Caco-2 (cell line): ENCODE measurements at regions not wholly inside any gene's neighbourhood (a gene's known extent, or its start where the extent isn't known, plus 50 kb on each side); places are given as distances from the start of the nearest gene placed in this dataset.

Source experiments
- BruUV-seq: library from RNA; stranded (reverse); fragments of 400-500 nt; replicated peaks from 2 replicates; lab custom pipeline; 2021; lab: Mats Ljungman, UMichigan
- CTCF ChIA-PET: fragments of 300-600 bp; sonication (Branson Sonifier 250); formaldehyde crosslinking; loops from one replicate; lab custom pipeline; 2022; ENCODE audit warnings: antibody characterized with exemption; lab: Charles Lee
- POLR2A ChIA-PET: fragments of 300-600 bp; sonication (Branson Sonifier 250); formaldehyde crosslinking; loops from one replicate; lab custom pipeline; 2022; ENCODE audit warnings: antibody characterized with exemption; lab: Charles Lee
- DNase-seq, 2 experiments: peaks; one replicate each; pipeline versions ENCODE4 v3.0.0 to v3.0.0-alpha.2; 2020 to 2022
- H3K27me3 ChIP-seq: replicated peaks from 2 replicates; pipeline ENCODE4 v1.6.0; 2011; ENCODE audit warnings: low read length; ENCODE audit not compliant: control insufficient read depth, insufficient read depth
- H3K36me3 ChIP-seq: 2 replicates; pipeline ENCODE4 v1.5.1; 2011; ENCODE audit warnings: low read length; ENCODE audit not compliant: control insufficient read depth, insufficient read depth
- H3K4me1 ChIP-seq: fragments of 250-450 bp; sonication (Bioruptor Pico); 2 replicates; pipeline ENCODE4 v1.5.1; 2020; ENCODE audit warnings: mild to moderate bottlenecking
- H3K4me3 ChIP-seq: 2 replicates; pipeline ENCODE4 v1.5.1; 2011; ENCODE audit warnings: low read depth, mild to moderate bottlenecking, control low read depth, low read length
- H3K9me3 ChIP-seq: fragments of 250-450 bp; sonication (Bioruptor Pico); 2 replicates; pipeline ENCODE4 v1.5.1; 2020; ENCODE audit warnings: mild to moderate bottlenecking, moderate library complexity
- H3K27ac Mint-ChIP-seq: one replicate; pipeline ENCODE4 v1.8.0; 2022; ENCODE audit warnings: mixed read lengths; ENCODE audit not compliant: unreplicated experiment
- H3K27me3 Mint-ChIP-seq: one replicate; pipeline ENCODE4 v1.8.0; 2022; ENCODE audit warnings: mixed read lengths; ENCODE audit not compliant: insufficient read depth, unreplicated experiment
- H3K36me3 Mint-ChIP-seq: one replicate; pipeline ENCODE4 v1.8.0; 2022; ENCODE audit warnings: mild to moderate bottlenecking, mixed read lengths; ENCODE audit not compliant: insufficient read depth, unreplicated experiment
- H3K4me1 Mint-ChIP-seq: one replicate; pipeline ENCODE4 v1.8.0; 2022; ENCODE audit warnings: low read depth, mixed read lengths; ENCODE audit not compliant: unreplicated experiment
- H3K4me3 Mint-ChIP-seq: one replicate; pipeline ENCODE4 v1.8.0; 2022; ENCODE audit warnings: mild to moderate bottlenecking, moderate library complexity, mixed read lengths; ENCODE audit not compliant: unreplicated experiment
- H3K9me3 Mint-ChIP-seq: one replicate; pipeline ENCODE4 v1.8.0; 2022; ENCODE audit warnings: mixed read lengths; ENCODE audit not compliant: unreplicated experiment
- CTCF ChIP-seq, 2 experiments: fragments of 200-600 bp in 1 of 2; IDR thresholded peaks; 1 replicate in 1 of 2; 2 replicates in 1 of 2; pipeline versions ENCODE4 v1.5.1 to v1.8.0; 2011 to 2022; ENCODE audit warnings: antibody characterized with exemption in 1 of 2, control low read depth in 1 of 2, inconsistent platforms in 1 of 2, low read depth in 1 of 2, low read length in 1 of 2, mild to moderate bottlenecking in 1 of 2, moderate library complexity in 1 of 2; ENCODE audit not compliant: insufficient read depth in 1 of 2, severe bottlenecking in 1 of 2, unreplicated experiment in 1 of 2
- intact Hi-C: fragments of 100-400 bp; cut with micrococcal nuclease; formaldehyde crosslinking; loops from one replicate; pipeline ENCODE4 v1.10.0; 2022; ENCODE audit not compliant: unreplicated experiment

- Mint-ChIP-seq H3K9me3 (no peaks in the 10 kb centered on the region), H3K27me3 (no peaks in the 10 kb centered on the region), H3K36me3 (no peaks in the 10 kb centered on the region), H3K4me3 (no peak overlapping the region), H3K27ac (no peak overlapping the region), H3K4me1 (no peaks in the 10 kb centered on the region)
- Histone ChIP-seq H3K36me3 (no peaks in the 10 kb centered on the region), H3K9me3 (no peaks in the 10 kb centered on the region), H3K27me3 (no peaks in the 10 kb centered on the region), H3K4me3 (no peak overlapping the region), H3K4me1 (no peaks in the 10 kb centered on the region)
- no peak for DNase-seq
- no peak for TF ChIP-seq CTCF (IDR thresholded peaks at IDR 0.05; ENCODE audit: insufficient read depth in 1 of 2, low read depth in 1 of 2, low read length in 1 of 2, severe bottlenecking in 1 of 2, unreplicated experiment in 1 of 2)
- ChIA-PET CTCF (no interaction called here), POLR2A (no interaction called here)
- BruUV-seq, result no TSS peak
- intact Hi-C loops, result no loop called here
Measured at GRCh38 chr1:14180738-14181137, 417.7 kb upstream of the KAZN start.

- no peak for TF ChIP-seq CTCF (IDR thresholded peaks at IDR 0.05; ENCODE audit: insufficient read depth in 1 of 2, low read depth in 1 of 2, low read length in 1 of 2, severe bottlenecking in 1 of 2, unreplicated experiment in 1 of 2)
- Histone ChIP-seq H3K4me3 (no peak overlapping the region), H3K36me3 (no peaks in the 10 kb centered on the region), H3K27me3 (no peaks in the 10 kb centered on the region), H3K4me1 (no peaks in the 10 kb centered on the region), H3K9me3 (no peaks in the 10 kb centered on the region)
- Mint-ChIP-seq H3K9me3 (no peaks in the 10 kb centered on the region), H3K4me3 (no peak overlapping the region), H3K36me3 (no peaks in the 10 kb centered on the region), H3K27ac (no peak overlapping the region), H3K27me3 (no peaks in the 10 kb centered on the region), H3K4me1 (no peaks in the 10 kb centered on the region)
- no peak for DNase-seq
- intact Hi-C loops, result no loop called here
- ChIA-PET POLR2A (interaction anchor here (0.6 kb wide), 1 partner anchor 53 kb away, joined by 3 read pairs; no protein-coding TSS in a partner anchor), CTCF (no interaction called here)
- BruUV-seq, result no TSS peak
Measured at GRCh38 chr1:14181191-14181795, 417.2 kb upstream of the KAZN start.

GRCh38 chr1:14182856-14183255 is 415.6 kb upstream of the KAZN start:
- no peaks in the 10 kb centered on the region for H3K36me3 Mint-ChIP-seq
- Histone ChIP-seq H3K4me3 (no peak overlapping the region), H3K27me3 (no peaks in the 10 kb centered on the region), H3K36me3 (no peaks in the 10 kb centered on the region), H3K9me3 (no peaks in the 10 kb centered on the region), H3K4me1 (no peaks in the 10 kb centered on the region)
- no peak for TF ChIP-seq CTCF (IDR thresholded peaks at IDR 0.05; ENCODE audit: insufficient read depth in 1 of 2, low read depth in 1 of 2, low read length in 1 of 2, severe bottlenecking in 1 of 2, unreplicated experiment in 1 of 2)
- ChIA-PET CTCF (no interaction called here), POLR2A (no interaction called here)
- intact Hi-C loops, result no loop called here
- peaks cover 3% of the 10 kb centered on the region for H3K4me1 Mint-ChIP-seq
- H3K4me3 Mint-ChIP-seq, result no peak overlapping the region
- H3K27me3 Mint-ChIP-seq, result no peaks in the 10 kb centered on the region
- DNase-seq, result no peak
- peaks cover 4% of the 10 kb centered on the region for H3K9me3 Mint-ChIP-seq
- H3K27ac Mint-ChIP-seq, result no peak overlapping the region
- no TSS peak for BruUV-seq
